HG02642 (cell line): ENCODE measurements at regions not wholly inside any gene's neighbourhood (a gene's known extent, or its start where the extent isn't known, plus 50 kb on each side); places are given as distances from the start of the nearest gene placed in this dataset.
A peak's percentile ranks its signal among the peaks of the same experiment; 100 is the strongest.
"Not testable (repeated sequence)": the region's sequence is repeated elsewhere in the genome, so short reads cannot be mapped to it uniquely, and the experiment has no call there.

Experiments used
- ATAC-seq: cut with Tn5 transposase; IDR thresholded peaks from one replicate; pipeline ENCODE4 v1.9.1; 2021; ENCODE audit warnings: mild to moderate bottlenecking; ENCODE audit not compliant: unreplicated experiment, poor library complexity

- peak; percentile 100 for ATAC-seq
These were observed 192.6 kb downstream of the CASP12 start for GRCh38 chr11:104705490-104706190.

- no peak for ATAC-seq
These were observed 193.4 kb downstream of the CASP12 start for GRCh38 chr11:104704888-104705287.

GRCh38 chr11:104704146-104704830 lies 194.0 kb downstream of the CASP12 start:
- no peak for ATAC-seq

GRCh38 chr11:104700609-104701008 lies 197.7 kb downstream of the CASP12 start:
- no peak for ATAC-seq

GRCh38 chr11:104699981-104700380 lies 198.3 kb downstream of the CASP12 start:
- no peak for ATAC-seq

GRCh38 chr11:104695065-104695463 lies 203.2 kb downstream of the CASP12 start:
- no peak for ATAC-seq

- ATAC-seq, result no peak
These were observed 203.8 kb downstream of the CASP12 start for GRCh38 chr11:104694259-104695064.

GRCh38 chr11:104692751-104693150 lies 205.5 kb downstream of the CASP12 start:
- ATAC-seq, result no peak

- no peak for ATAC-seq
These were observed 207.1 kb downstream of the CASP12 start for GRCh38 chr11:104691129-104691528.

GRCh38 chr11:104690241-104690640 lies 208.0 kb downstream of the CASP12 start:
- no peak for ATAC-seq

GRCh38 chr11:104688731-104689130 lies 209.5 kb downstream of the CASP12 start:
- ATAC-seq, result no peak

GRCh38 chr11:104682206-104682605 lies 216.1 kb downstream of the CASP12 start:
- no peak for ATAC-seq

GRCh38 chr11:104679258-104679657 lies 219.0 kb downstream of the CASP12 start:
- ATAC-seq, result no peak

- no peak for ATAC-seq
These were observed 219.9 kb downstream of the CASP12 start for GRCh38 chr11:104678408-104678807.

- not testable (repeated sequence) for ATAC-seq
These were observed 221.2 kb downstream of the CASP12 start for GRCh38 chr11:104677069-104677468.

- ATAC-seq, result no peak
These were observed 225.4 kb downstream of the CASP12 start for GRCh38 chr11:104672897-104673296.

GRCh38 chr11:104668797-104669463 lies 229.3 kb downstream of the CASP12 start:
- ATAC-seq, result no peak

- no peak for ATAC-seq
These were observed 231.6 kb downstream of the CASP12 start for GRCh38 chr11:104666624-104667023.

- ATAC-seq, result no peak
These were observed 232.6 kb downstream of the CASP12 start for GRCh38 chr11:104665641-104666040.
